ENCODE measurements at regions not wholly inside any gene's neighbourhood (a gene's known extent, or its start where the extent isn't known, plus 50 kb on each side); places are given as distances from the start of the nearest gene placed in this dataset.

- H3K27me3 ChIP-seq (ENCODE audit: control insufficient read depth, insufficient read depth, low read length): no peaks in the 10 kb centered on the region; the same call in none of the 2 replicates
- no peak overlapping the region for H3K4me3 ChIP-seq (ENCODE audit: insufficient read depth, low read depth, low read length)
- H3K36me3 ChIP-seq (replicated peaks; ENCODE audit: control insufficient read depth, insufficient read depth, low read length): no peaks in the 10 kb centered on the region
- peak; percentile 35 for DNase-seq
These were observed 171.4 kb upstream of the PPP2R2D start for GRCh38 chr10:131729361-131729760.

- Histone ChIP-seq H3K27me3 (ENCODE audit: control insufficient read depth, insufficient read depth, low read length) (no peaks in the 10 kb centered on the region; the same call in none of the 2 replicates), H3K36me3 (replicated peaks; ENCODE audit: control insufficient read depth, insufficient read depth, low read length) (no peaks in the 10 kb centered on the region), H3K4me3 (ENCODE audit: insufficient read depth, low read depth, low read length) (no peak overlapping the region)
- peak; percentile 19 for DNase-seq
These were observed 170.7 kb upstream of the PPP2R2D start for GRCh38 chr10:131729938-131730660.

DNA sequence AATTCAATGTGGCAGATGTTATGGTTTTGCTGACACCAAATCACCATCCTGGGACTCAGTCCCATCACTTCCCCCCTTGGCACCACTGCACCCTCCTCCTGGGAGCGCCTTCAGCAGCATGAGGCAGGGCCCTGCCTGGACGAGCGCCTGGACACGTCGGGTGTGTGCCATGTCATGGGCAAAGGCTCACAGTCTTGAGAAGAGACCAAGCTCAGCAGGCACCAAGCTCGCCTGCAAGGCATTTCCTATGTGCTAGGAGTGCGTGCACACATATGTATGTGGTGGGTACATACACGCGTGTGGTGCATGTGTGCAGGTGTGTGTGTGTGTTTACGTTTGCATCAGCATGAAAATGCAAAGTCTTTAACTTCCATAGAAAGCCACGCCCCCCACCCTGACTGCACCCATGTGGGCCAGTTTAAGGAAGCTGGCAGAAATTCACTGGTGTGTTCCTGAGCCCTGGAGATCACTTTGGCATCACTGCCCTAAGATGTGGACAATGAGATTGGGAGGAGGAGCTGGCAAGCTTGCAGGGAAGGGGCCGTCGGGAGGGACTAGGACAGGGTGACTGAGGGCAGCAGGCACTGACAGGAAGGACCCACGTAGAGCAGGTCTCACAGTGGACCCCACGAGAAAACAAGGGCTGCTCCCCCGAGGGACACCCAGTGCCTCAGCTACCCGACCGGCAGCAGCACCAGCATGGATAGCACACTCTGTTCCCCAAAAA, 169.9 kb upstream of the PPP2R2D start:
- H3K27me3 ChIP-seq (ENCODE audit: control insufficient read depth, insufficient read depth, low read length): no peaks in the 10 kb centered on the region; the same call in none of the 2 replicates
- DNase-seq: peak; percentile 24
- no peaks in the 10 kb centered on the region for H3K36me3 ChIP-seq (replicated peaks; ENCODE audit: control insufficient read depth, insufficient read depth, low read length)
- H3K4me3 ChIP-seq (ENCODE audit: insufficient read depth, low read depth, low read length): no peak overlapping the region

DNA sequence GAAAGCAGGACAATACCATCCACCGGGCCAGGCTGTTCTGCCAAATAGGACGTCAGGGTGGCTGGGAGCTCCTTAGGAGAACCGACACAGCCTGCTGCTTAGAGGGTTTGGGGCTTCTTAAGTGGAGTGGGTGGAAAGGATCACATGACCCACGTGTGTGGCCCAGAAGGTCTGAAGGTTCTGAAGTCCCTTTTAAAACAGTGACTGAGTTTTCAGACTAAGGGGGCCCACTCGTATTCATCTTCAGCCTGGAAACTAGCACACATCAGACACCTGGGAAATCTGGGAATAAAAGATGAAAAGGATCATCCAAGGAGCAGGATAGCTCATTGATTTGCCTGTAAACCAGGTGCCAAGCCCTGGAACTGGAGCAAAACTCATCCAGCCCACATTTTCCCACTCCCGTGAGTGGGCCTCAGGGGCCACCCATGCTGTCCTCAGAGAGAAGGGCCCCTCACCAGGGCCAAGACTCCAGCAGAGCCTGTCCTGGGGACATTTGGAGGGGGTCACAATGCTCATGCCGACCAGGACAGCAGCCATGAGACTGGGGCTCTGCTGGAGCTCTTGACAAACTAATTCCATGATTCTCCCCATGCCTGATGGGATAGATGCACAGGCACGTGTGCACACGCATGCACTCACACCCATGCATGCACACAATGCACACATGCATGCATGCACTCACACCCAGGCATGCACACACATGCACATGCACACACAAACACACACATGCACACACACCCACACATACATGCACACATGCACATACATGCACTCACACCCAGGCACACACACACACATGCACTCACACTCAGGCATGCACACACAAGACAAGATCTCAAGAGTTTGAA, 168.8 kb upstream of the PPP2R2D start:
- no peaks in the 10 kb centered on the region for H3K36me3 ChIP-seq (replicated peaks; ENCODE audit: control insufficient read depth, insufficient read depth, low read length)
- DNase-seq: no peak
- no peak overlapping the region for H3K4me3 ChIP-seq (ENCODE audit: insufficient read depth, low read depth, low read length)
- no peaks in the 10 kb centered on the region; the same call in none of the 2 replicates for H3K27me3 ChIP-seq (ENCODE audit: control insufficient read depth, insufficient read depth, low read length)

- DNase-seq: no peak
- Histone ChIP-seq H3K36me3 (replicated peaks; ENCODE audit: control insufficient read depth, insufficient read depth, low read length) (no peaks in the 10 kb centered on the region), H3K4me3 (ENCODE audit: insufficient read depth, low read depth, low read length) (no peak overlapping the region), H3K27me3 (ENCODE audit: control insufficient read depth, insufficient read depth, low read length) (no peaks in the 10 kb centered on the region; the same call in 1 of the 2 replicates)
These were observed 168.1 kb upstream of the PPP2R2D start for GRCh38 chr10:131732631-131733127.

- Histone ChIP-seq H3K4me3 (ENCODE audit: insufficient read depth, low read depth, low read length) (no peak overlapping the region), H3K36me3 (replicated peaks; ENCODE audit: control insufficient read depth, insufficient read depth, low read length) (no peaks in the 10 kb centered on the region), H3K27me3 (ENCODE audit: control insufficient read depth, insufficient read depth, low read length) (no peaks in the 10 kb centered on the region; the same call in 1 of the 2 replicates)
- peak; percentile 34 for DNase-seq
These were observed 167.2 kb upstream of the PPP2R2D start for GRCh38 chr10:131733596-131733995.

DNA sequence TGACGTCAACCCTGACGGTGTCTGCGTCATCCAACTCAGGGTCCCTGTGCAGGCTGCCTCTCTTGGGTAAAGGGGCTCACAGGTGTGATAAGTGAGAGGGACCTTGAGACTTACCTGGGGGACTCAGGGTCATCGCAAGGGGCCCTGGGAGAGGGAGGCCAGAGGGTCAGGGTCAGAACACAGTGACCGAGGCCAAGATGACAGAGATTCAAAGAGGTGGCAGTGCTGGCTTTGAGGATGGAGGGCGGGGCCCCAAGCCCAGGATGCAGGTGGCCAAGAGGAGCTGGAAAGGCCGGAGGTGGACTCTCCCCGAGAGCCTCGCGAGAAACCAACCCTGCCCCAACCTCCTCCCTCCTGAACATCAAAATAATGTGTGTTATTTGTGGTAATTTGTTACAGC, 165.2 kb upstream of the PPP2R2D start:
- H3K36me3 ChIP-seq (replicated peaks; ENCODE audit: control insufficient read depth, insufficient read depth, low read length): no peaks in the 10 kb centered on the region
- H3K4me3 ChIP-seq (ENCODE audit: insufficient read depth, low read depth, low read length): no peak overlapping the region
- H3K27me3 ChIP-seq (ENCODE audit: control insufficient read depth, insufficient read depth, low read length): no peaks in the 10 kb centered on the region
- DNase-seq: no peak

GRCh38 chr10:131736321-131736980, 164.4 kb upstream of the PPP2R2D start:
- Histone ChIP-seq H3K4me3 (ENCODE audit: insufficient read depth, low read depth, low read length) (no peak overlapping the region), H3K36me3 (replicated peaks; ENCODE audit: control insufficient read depth, insufficient read depth, low read length) (no peaks in the 10 kb centered on the region), H3K27me3 (ENCODE audit: control insufficient read depth, insufficient read depth, low read length) (no peaks in the 10 kb centered on the region)
- peak; percentile 36 for DNase-seq

- DNase-seq: peak; percentile 42
- Histone ChIP-seq H3K36me3 (replicated peaks; ENCODE audit: control insufficient read depth, insufficient read depth, low read length) (no peaks in the 10 kb centered on the region), H3K27me3 (ENCODE audit: control insufficient read depth, insufficient read depth, low read length) (no peaks in the 10 kb centered on the region), H3K4me3 (ENCODE audit: insufficient read depth, low read depth, low read length) (no peak overlapping the region)
These were observed 163.0 kb upstream of the PPP2R2D start for GRCh38 chr10:131737543-131738395.

DNA sequence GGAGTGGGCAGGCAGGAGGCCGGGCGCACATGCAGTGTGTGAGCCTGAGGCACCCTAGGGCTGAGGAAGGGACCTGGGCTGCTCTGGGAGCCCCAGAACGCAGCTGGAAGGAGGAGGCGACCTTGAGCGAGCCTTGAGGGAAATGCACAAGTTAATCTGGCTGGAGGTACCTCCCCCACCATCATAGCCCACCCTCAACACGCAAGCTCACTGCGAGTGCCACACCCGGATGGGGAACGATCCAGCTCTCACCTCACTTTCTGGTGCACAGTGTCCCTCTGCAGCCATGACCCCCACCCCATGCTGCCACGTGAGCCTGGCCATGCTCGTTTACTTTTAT, 162.4 kb upstream of the PPP2R2D start:
- no peak overlapping the region for H3K4me3 ChIP-seq (ENCODE audit: insufficient read depth, low read depth, low read length)
- peak; percentile 36 for DNase-seq
- no peaks in the 10 kb centered on the region for H3K27me3 ChIP-seq (ENCODE audit: control insufficient read depth, insufficient read depth, low read length)
- no peaks in the 10 kb centered on the region for H3K36me3 ChIP-seq (replicated peaks; ENCODE audit: control insufficient read depth, insufficient read depth, low read length)

- H3K36me3 ChIP-seq (replicated peaks; ENCODE audit: control insufficient read depth, insufficient read depth, low read length): no peaks in the 10 kb centered on the region
- no peak overlapping the region for H3K4me3 ChIP-seq (ENCODE audit: insufficient read depth, low read depth, low read length)
- no peaks in the 10 kb centered on the region for H3K27me3 ChIP-seq (ENCODE audit: control insufficient read depth, insufficient read depth, low read length)
- no peak for DNase-seq
These were observed 161.6 kb upstream of the PPP2R2D start for GRCh38 chr10:131739206-131739605.

GRCh38 chr10:131742500-131742951, 158.3 kb upstream of the PPP2R2D start:
- H3K4me3 ChIP-seq (ENCODE audit: insufficient read depth, low read depth, low read length): no peak overlapping the region
- no peaks in the 10 kb centered on the region for H3K27me3 ChIP-seq (ENCODE audit: control insufficient read depth, insufficient read depth, low read length)
- no peak for DNase-seq
- H3K36me3 ChIP-seq (replicated peaks; ENCODE audit: control insufficient read depth, insufficient read depth, low read length): no peaks in the 10 kb centered on the region
